RKO (cell line): ENCODE measurements at regions not wholly inside any gene's neighbourhood (a gene's known extent, or its start where the extent isn't known, plus 50 kb on each side); places are given as distances from the start of the nearest gene placed in this dataset.
"Not testable (repeated sequence)": the region's sequence is repeated elsewhere in the genome, so short reads cannot be mapped to it uniquely, and the experiment has no call there.

Experiments
- DNase-seq: peaks from one replicate; pipeline ENCODE4 v3.0.0-alpha.2; 2016; ENCODE audit warnings: low spot score

- DNase-seq = no peak
These were observed 218.6 kb downstream of the LURAP1L start for GRCh38 chr9:12993466-12993865.

- DNase-seq = no peak
These were observed 222.2 kb downstream of the LURAP1L start for GRCh38 chr9:12997009-12997408.

- no peak for DNase-seq
These were observed 227.3 kb downstream of the LURAP1L start for GRCh38 chr9:13001989-13002580.

- no peak for DNase-seq
These were observed 227.9 kb downstream of the LURAP1L start for GRCh38 chr9:13002740-13003139.

GRCh38 chr9:13009871-13010270 lies 235.1 kb downstream of the LURAP1L start:
- no peak for DNase-seq

GRCh38 chr9:13013991-13014883 lies 239.4 kb downstream of the LURAP1L start:
- DNase-seq = no peak

GRCh38 chr9:13017260-13017659 lies 242.4 kb downstream of the LURAP1L start:
- no peak for DNase-seq

- no peak for DNase-seq
These were observed 245.6 kb downstream of the LURAP1L start for GRCh38 chr9:13020146-13021040.

GRCh38 chr9:13022756-13023155 lies 247.9 kb downstream of the LURAP1L start:
- no peak for DNase-seq

GRCh38 chr9:13023498-13023897 lies 248.7 kb downstream of the LURAP1L start:
- DNase-seq = peak; percentile 33

GRCh38 chr9:13026956-13027355 lies 252.1 kb downstream of the LURAP1L start:
- no peak for DNase-seq

GRCh38 chr9:13027879-13028278 lies 251.6 kb downstream of the MPDZ start:
- no peak for DNase-seq

- DNase-seq = no peak
These were observed 246.9 kb downstream of the MPDZ start for GRCh38 chr9:13032585-13032984.

- peak; percentile 60 for DNase-seq
These were observed 245.4 kb downstream of the MPDZ start for GRCh38 chr9:13033959-13034693.

GRCh38 chr9:13034694-13035002 lies 244.8 kb downstream of the MPDZ start:
- DNase-seq = no peak

GRCh38 chr9:13035822-13036221 lies 243.7 kb downstream of the MPDZ start:
- no peak for DNase-seq

GRCh38 chr9:13037808-13038207 lies 241.7 kb downstream of the MPDZ start:
- DNase-seq = not testable (repeated sequence)

- DNase-seq = no peak
These were observed 231.5 kb downstream of the MPDZ start for GRCh38 chr9:13047827-13048587.

GRCh38 chr9:13049223-13049622 lies 230.3 kb downstream of the MPDZ start:
- DNase-seq = no peak

GRCh38 chr9:13053504-13053903 lies 226.0 kb downstream of the MPDZ start:
- DNase-seq = no peak

GRCh38 chr9:13054389-13054788 lies 225.1 kb downstream of the MPDZ start:
- DNase-seq = no peak
